ENCODE measurements at regions not wholly inside any gene's neighbourhood (a gene's known extent, or its start where the extent isn't known, plus 50 kb on each side); places are given as distances from the start of the nearest gene placed in this dataset.

DNA sequence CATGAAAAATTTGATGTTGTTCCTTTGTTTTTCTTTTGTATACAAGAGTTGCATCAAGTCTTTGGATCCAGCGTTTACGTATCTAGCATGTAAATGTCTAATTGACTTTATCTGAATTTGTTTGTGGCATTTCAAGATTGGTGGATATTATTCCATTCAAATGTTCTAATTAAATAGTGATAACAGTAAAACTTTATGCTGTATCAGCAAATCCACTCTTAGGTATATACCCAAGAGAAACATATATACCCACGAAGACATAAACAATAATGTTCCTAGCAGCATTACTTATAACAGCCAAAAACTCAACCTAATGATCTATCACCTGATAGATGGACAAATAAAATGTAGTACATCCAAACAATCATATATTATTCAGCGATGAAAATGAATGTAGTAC is 579.4 kb upstream of the LRATD1 start:
- no peak for TF ChIP-seq CTCF (IDR thresholded peaks at IDR 0.05; ENCODE audit: low read depth, low read length)
- H3K4me3 ChIP-seq (ENCODE audit: low read depth, low read length) = no peak overlapping the region
- DNase-seq (ENCODE audit: low read depth, low spot score) = no peak
- in situ Hi-C loops (cut with HindIII; ENCODE audit: low sequenced_read_pairs) = no loop called here

DNA sequence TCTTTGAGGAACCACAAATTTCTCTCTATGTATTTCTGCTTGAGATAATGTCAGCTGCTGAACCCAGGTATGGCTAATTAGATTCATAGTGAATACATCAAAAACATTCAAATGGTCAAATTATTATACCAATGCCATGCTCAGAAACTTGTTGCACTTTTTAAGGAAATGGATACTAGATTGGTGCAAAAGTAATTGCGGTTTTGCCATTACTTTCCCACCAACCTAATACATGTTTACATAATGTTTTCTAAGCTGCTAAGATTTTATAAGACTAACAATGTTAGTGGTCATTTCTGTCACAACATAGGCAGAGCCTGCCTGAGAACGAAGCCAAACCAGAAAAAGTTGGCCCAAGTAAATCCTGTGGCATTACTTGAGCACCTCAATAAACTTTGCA is 568.2 kb upstream of the LRATD1 start:
- no peak for TF ChIP-seq CTCF (IDR thresholded peaks at IDR 0.05; ENCODE audit: low read depth, low read length)
- in situ Hi-C loops (cut with HindIII; ENCODE audit: low sequenced_read_pairs) = no loop called here
- no peak for DNase-seq (ENCODE audit: low read depth, low spot score)
- H3K4me3 ChIP-seq (ENCODE audit: low read depth, low read length) = no peak overlapping the region

GRCh38 chr2:14072338-14072737 is 560.2 kb upstream of the LRATD1 start:
- no peak for TF ChIP-seq CTCF (IDR thresholded peaks at IDR 0.05; ENCODE audit: low read depth, low read length)
- DNase-seq (ENCODE audit: low read depth, low spot score) = peak; percentile 13
- in situ Hi-C loops (cut with HindIII; ENCODE audit: low sequenced_read_pairs) = no loop called here
- H3K4me3 ChIP-seq (ENCODE audit: low read depth, low read length) = no peak overlapping the region

- no peak for DNase-seq (ENCODE audit: low read depth, low spot score)
- no peak for TF ChIP-seq CTCF (IDR thresholded peaks at IDR 0.05; ENCODE audit: low read depth, low read length)
- no peak overlapping the region for H3K4me3 ChIP-seq (ENCODE audit: low read depth, low read length)
- in situ Hi-C loops (cut with HindIII; ENCODE audit: low sequenced_read_pairs) = no loop called here
These were observed 557.8 kb upstream of the LRATD1 start for GRCh38 chr2:14074691-14075090.

- in situ Hi-C loops (cut with HindIII; ENCODE audit: low sequenced_read_pairs) = no loop called here
- DNase-seq (ENCODE audit: low read depth, low spot score) = no peak
- H3K4me3 ChIP-seq (ENCODE audit: low read depth, low read length) = no peak overlapping the region
- no peak for TF ChIP-seq CTCF (IDR thresholded peaks at IDR 0.05; ENCODE audit: low read depth, low read length)
These were observed 552.9 kb upstream of the LRATD1 start for GRCh38 chr2:14079576-14079975.

GRCh38 chr2:14081521-14081920 is 551.0 kb upstream of the LRATD1 start:
- no peak for TF ChIP-seq CTCF (IDR thresholded peaks at IDR 0.05; ENCODE audit: low read depth, low read length)
- in situ Hi-C loops (cut with HindIII; ENCODE audit: low sequenced_read_pairs) = no loop called here
- DNase-seq (ENCODE audit: low read depth, low spot score) = peak; percentile 55
- no peak overlapping the region for H3K4me3 ChIP-seq (ENCODE audit: low read depth, low read length)

DNA sequence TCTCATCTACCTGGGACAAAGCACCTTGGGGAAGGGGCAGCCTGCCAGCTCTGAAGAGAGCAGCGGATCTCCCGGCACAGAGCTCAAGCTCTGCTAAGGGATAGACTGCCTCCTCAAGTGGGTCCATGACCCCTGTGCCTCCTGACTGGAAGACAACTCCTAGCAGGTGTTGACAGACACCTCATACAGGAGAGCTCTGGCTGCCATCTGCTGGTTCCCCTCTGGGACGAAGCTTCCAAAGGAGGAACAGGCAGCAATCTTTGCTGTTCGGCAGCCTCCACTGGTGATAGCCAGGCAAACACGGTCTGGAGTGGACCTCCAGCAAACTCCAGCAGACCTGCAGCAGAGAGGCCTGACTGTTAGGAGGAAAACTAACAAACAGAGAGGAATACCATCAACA is 549.9 kb upstream of the LRATD1 start:
- in situ Hi-C loops (cut with HindIII; ENCODE audit: low sequenced_read_pairs) = no loop called here
- H3K4me3 ChIP-seq (ENCODE audit: low read depth, low read length) = no peak overlapping the region
- no peak for TF ChIP-seq CTCF (IDR thresholded peaks at IDR 0.05; ENCODE audit: low read depth, low read length)
- DNase-seq (ENCODE audit: low read depth, low spot score) = no peak

Data from astrocyte of the spinal cord (primary cell).